Karpas-422 (cell line): ENCODE measurements at regions not wholly inside any gene's neighbourhood (a gene's known extent, or its start where the extent isn't known, plus 50 kb on each side); places are given as distances from the start of the nearest gene placed in this dataset.

Experiments used
- DNase-seq: peaks from one replicate; pipeline ENCODE4 v3.0.0-alpha.2; 2015
- H2AFZ ChIP-seq: fragments of 200-600 bp; sonication (generic); 2 replicates; pipeline ENCODE4 v1.6.1; 2014; ENCODE audit warnings: antibody characterized with exemption, low read length, mixed read lengths
- H3K27ac ChIP-seq: fragments of 200-600 bp; sonication (generic); 2 replicates; pipeline ENCODE4 v1.5.1; 2014; ENCODE audit warnings: mild to moderate bottlenecking, low read length, moderate library complexity
- H3K27me3 ChIP-seq: fragments of 200-600 bp; sonication (generic); 2 replicates; pipeline ENCODE4 v1.6.1; 2014; ENCODE audit warnings: low read length, mixed read lengths
- H3K36me3 ChIP-seq: fragments of 200-600 bp; sonication (generic); 2 replicates; pipeline ENCODE4 v1.6.1; 2014; ENCODE audit warnings: low read length, mixed read lengths; ENCODE audit not compliant: insufficient read depth
- H3K4me1 ChIP-seq: fragments of 200-600 bp; sonication (generic); 2 replicates; pipeline ENCODE4 v1.6.1; 2014; ENCODE audit warnings: mild to moderate bottlenecking, low read length, mixed read lengths
- H3K4me2 ChIP-seq: fragments of 200-600 bp; sonication (generic); 2 replicates; pipeline ENCODE4 v1.6.1; 2014; ENCODE audit warnings: low read length, low read depth, mild to moderate bottlenecking; ENCODE audit not compliant: poor library complexity, severe bottlenecking
- H3K4me3 ChIP-seq: fragments of 200-600 bp; sonication (generic); 2 replicates; pipeline ENCODE4 v1.5.1; 2014; ENCODE audit warnings: mild to moderate bottlenecking, antibody characterized with exemption, low read length, mixed read lengths
- H3K79me2 ChIP-seq: fragments of 200-600 bp; sonication (generic); 2 replicates; pipeline ENCODE4 v1.6.1; 2014; ENCODE audit warnings: mild to moderate bottlenecking, low read length, mixed read lengths
- H3K9ac ChIP-seq: fragments of 200-600 bp; sonication (generic); 2 replicates; pipeline ENCODE4 v1.6.0; 2014; ENCODE audit warnings: low read length
- H3K9me2 ChIP-seq: fragments of 200-600 bp; sonication (generic), shearing (Covaris generic); replicated peaks from 2 replicates; pipeline ENCODE4 v1.6.0; 2014; ENCODE audit warnings: mild to moderate bottlenecking, low read length, moderate library complexity; ENCODE audit not compliant: insufficient read depth
- H3K9me3 ChIP-seq: fragments of 300-700, 200-600 bp; sonication (generic); 2 replicates; pipeline ENCODE4 v1.6.1; 2014; ENCODE audit warnings: low read length, mixed read lengths
- H4K20me1 ChIP-seq: fragments of 200-600 bp; sonication (generic); 2 replicates; pipeline ENCODE4 v1.6.1; 2014; ENCODE audit warnings: mild to moderate bottlenecking, antibody characterized with exemption, low read length, low read depth; ENCODE audit not compliant: insufficient read depth

GRCh38 chr13:87129602-87130300 is 541.4 kb upstream of the SLITRK5 start:
- no peaks in the 10 kb centered on the region for H4K20me1 ChIP-seq
- H3K27me3 ChIP-seq: no peaks in the 10 kb centered on the region
- H3K9me2 ChIP-seq: no peaks in the 10 kb centered on the region
- H3K4me2 ChIP-seq: no peak overlapping the region
- DNase-seq: no peak
- H3K79me2 ChIP-seq: no peaks in the 10 kb centered on the region
- no peak overlapping the region for H3K4me3 ChIP-seq
- H3K36me3 ChIP-seq: no peaks in the 10 kb centered on the region
- H3K9me3 ChIP-seq: peaks cover 5% of the 10 kb centered on the region; the same call in 1 of the 2 replicates
- H3K27ac ChIP-seq: no peak overlapping the region
- peaks cover 4% of the 10 kb centered on the region; the same call in 1 of the 2 replicates for H3K4me1 ChIP-seq
- H2AFZ ChIP-seq: peak overlapping the region; percentile 46; the same call in 1 of the 2 replicates
- H3K9ac ChIP-seq: no peak overlapping the region

DNA sequence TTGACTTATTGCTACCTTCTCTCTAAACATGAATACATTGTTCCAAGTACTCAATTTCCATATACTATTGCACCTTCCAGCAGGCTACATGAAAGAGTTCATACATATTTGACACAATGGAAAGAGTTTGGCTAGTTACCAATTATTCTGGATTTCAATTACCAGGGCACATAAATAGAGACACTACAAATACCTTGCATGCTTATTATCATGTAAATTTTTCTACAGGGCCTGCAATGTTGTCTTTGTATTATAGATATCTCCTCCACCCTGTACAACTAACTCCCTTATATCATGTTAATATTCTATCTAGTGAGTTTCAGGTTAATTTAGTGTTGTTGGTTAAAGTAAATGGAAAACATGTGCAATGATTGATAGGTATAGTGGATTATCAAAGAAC is 540.7 kb upstream of the SLITRK5 start:
- Histone ChIP-seq H3K27me3 (no peaks in the 10 kb centered on the region), H3K9ac (no peak overlapping the region)

DNA sequence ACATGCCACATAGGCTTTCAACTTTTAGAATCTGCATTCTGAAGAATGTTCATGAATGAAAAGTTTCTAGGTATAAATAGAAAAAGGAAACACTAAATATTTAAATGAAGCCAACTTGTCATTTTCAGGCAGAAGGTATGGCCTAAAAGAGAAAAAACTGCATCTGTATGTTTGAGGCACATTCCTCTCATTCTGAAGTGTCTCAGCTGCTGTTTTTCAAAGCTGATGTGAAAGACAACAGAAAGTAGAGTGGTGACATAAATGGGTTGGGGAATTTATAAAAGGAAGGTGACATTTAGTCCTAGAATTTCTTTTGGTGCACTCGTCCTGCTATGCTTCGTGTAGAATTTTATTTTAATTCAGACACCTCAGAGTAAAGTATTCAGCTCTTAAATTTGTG is 539.6 kb upstream of the SLITRK5 start:
- Histone ChIP-seq H3K27ac (no peak overlapping the region), H4K20me1 (no peaks in the 10 kb centered on the region), H3K4me2 (no peak overlapping the region), H2AFZ (no peak overlapping the region), H3K36me3 (no peaks in the 10 kb centered on the region), H3K4me1 (peaks cover 4% of the 10 kb centered on the region; the same call in 1 of the 2 replicates), H3K9me2 (no peaks in the 10 kb centered on the region), H3K9ac (no peak overlapping the region), H3K27me3 (no peaks in the 10 kb centered on the region), H3K4me3 (no peak overlapping the region), H3K79me2 (no peaks in the 10 kb centered on the region), H3K9me3 (peaks cover 5% of the 10 kb centered on the region; the same call in 1 of the 2 replicates)
- DNase-seq: no peak

More for the DNA sequence above, 540.7 kb upstream of the SLITRK5 start:
- no peaks in the 10 kb centered on the region for H3K9me2 ChIP-seq
- no peak overlapping the region for H3K27ac ChIP-seq
- H4K20me1 ChIP-seq: no peaks in the 10 kb centered on the region
- H3K9me3 ChIP-seq: peaks cover 5% of the 10 kb centered on the region; the same call in 1 of the 2 replicates
- peak overlapping the region; percentile 18; the same call in 1 of the 2 replicates for H2AFZ ChIP-seq
- no peaks in the 10 kb centered on the region for H3K79me2 ChIP-seq
- no peak for DNase-seq
- no peaks in the 10 kb centered on the region for H3K36me3 ChIP-seq
- H3K4me3 ChIP-seq: no peak overlapping the region
- H3K4me2 ChIP-seq: no peak overlapping the region
- peaks cover 4% of the 10 kb centered on the region; the same call in 1 of the 2 replicates for H3K4me1 ChIP-seq

DNA sequence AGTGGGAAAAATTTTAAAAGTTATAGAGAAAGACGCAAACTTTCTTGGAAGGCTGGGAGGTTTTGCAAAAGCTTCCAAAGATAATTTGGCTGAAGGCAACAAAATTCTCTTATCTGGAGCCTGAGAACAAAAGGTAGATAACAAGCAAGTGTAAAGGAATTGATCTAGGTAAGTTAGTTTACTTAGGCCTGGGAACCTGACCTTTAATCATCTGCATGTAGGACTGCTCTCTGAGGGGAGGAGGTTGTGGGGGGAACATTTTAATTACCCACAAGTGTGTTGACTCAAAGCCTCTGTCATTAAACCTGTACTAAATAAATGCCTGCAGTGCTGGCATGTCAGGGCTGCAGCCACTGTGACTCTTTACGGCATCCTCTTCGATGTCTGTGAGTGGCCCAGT is 532.3 kb upstream of the SLITRK5 start:
- Histone ChIP-seq H3K79me2 (no peaks in the 10 kb centered on the region), H3K4me2 (no peak overlapping the region), H3K9me2 (no peaks in the 10 kb centered on the region), H4K20me1 (no peaks in the 10 kb centered on the region), H3K36me3 (no peaks in the 10 kb centered on the region), H3K9me3 (no peaks in the 10 kb centered on the region), H2AFZ (peak overlapping the region; percentile 80), H3K9ac (no peak overlapping the region), H3K27ac (no peak overlapping the region), H3K4me3 (no peak overlapping the region), H3K4me1 (no peaks in the 10 kb centered on the region), H3K27me3 (no peaks in the 10 kb centered on the region)
- no peak for DNase-seq

- H3K4me3 ChIP-seq: no peak overlapping the region
These were observed 524.1 kb upstream of the SLITRK5 start for GRCh38 chr13:87147076-87147475.

GRCh38 chr13:87153371-87153770 is 517.8 kb upstream of the SLITRK5 start:
- H3K36me3 ChIP-seq: no peaks in the 10 kb centered on the region
- H3K27ac ChIP-seq: no peak overlapping the region
- peaks cover under 1% of the 10 kb centered on the region; the same call in 1 of the 2 replicates for H3K9me3 ChIP-seq
- no peak for DNase-seq
- no peaks in the 10 kb centered on the region for H3K9me2 ChIP-seq
- no peaks in the 10 kb centered on the region for H3K27me3 ChIP-seq
- H3K4me3 ChIP-seq: no peak overlapping the region
- peak overlapping the region; percentile 61 for H2AFZ ChIP-seq
- no peaks in the 10 kb centered on the region for H4K20me1 ChIP-seq
- H3K4me2 ChIP-seq: no peak overlapping the region
- no peaks in the 10 kb centered on the region for H3K4me1 ChIP-seq
- no peak overlapping the region for H3K9ac ChIP-seq
- H3K79me2 ChIP-seq: no peaks in the 10 kb centered on the region

More at GRCh38 chr13:87147076-87147475, 524.1 kb upstream of the SLITRK5 start:
- H2AFZ ChIP-seq: no peak overlapping the region
- no peak for DNase-seq
- no peak overlapping the region for H3K9ac ChIP-seq
- no peak overlapping the region for H3K27ac ChIP-seq
- no peaks in the 10 kb centered on the region for H3K9me2 ChIP-seq
- H3K79me2 ChIP-seq: no peaks in the 10 kb centered on the region
- H3K27me3 ChIP-seq: no peaks in the 10 kb centered on the region
- H3K4me2 ChIP-seq: no peak overlapping the region
- peaks cover 2% of the 10 kb centered on the region; the same call in 1 of the 2 replicates for H3K9me3 ChIP-seq
- no peaks in the 10 kb centered on the region for H4K20me1 ChIP-seq
- no peaks in the 10 kb centered on the region for H3K4me1 ChIP-seq
- no peaks in the 10 kb centered on the region; the same call in 1 of the 2 replicates for H3K36me3 ChIP-seq

DNA sequence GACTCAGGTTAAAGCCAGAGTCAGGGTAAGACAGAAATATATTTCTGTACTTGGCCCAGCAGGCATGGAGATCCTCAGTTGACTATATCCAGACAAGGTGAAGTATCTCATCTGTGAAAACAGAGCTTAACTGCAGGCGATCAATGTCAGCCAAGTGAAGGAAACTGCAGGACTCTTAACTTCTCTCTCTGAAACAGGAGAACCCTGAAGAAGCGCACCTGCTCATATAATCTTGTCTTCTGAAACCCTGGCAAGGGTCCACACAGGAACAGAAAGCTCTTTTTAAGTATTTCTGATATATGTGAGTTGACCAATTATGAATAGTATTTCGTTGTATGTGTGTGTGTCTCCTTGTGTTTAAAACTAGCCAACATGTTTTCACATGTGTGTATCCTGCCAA is 504.8 kb upstream of the SLITRK5 start:
- Histone ChIP-seq H3K4me1 (no peaks in the 10 kb centered on the region), H4K20me1 (no peaks in the 10 kb centered on the region), H3K27ac (no peak overlapping the region), H3K9me2 (no peaks in the 10 kb centered on the region), H2AFZ (peak overlapping the region; percentile 75), H3K9ac (no peak overlapping the region), H3K4me3 (no peak overlapping the region), H3K9me3 (no peaks in the 10 kb centered on the region; the same call in 1 of the 2 replicates), H3K27me3 (no peaks in the 10 kb centered on the region), H3K4me2 (no peak overlapping the region), H3K36me3 (no peaks in the 10 kb centered on the region), H3K79me2 (no peaks in the 10 kb centered on the region)
- no peak for DNase-seq

DNA sequence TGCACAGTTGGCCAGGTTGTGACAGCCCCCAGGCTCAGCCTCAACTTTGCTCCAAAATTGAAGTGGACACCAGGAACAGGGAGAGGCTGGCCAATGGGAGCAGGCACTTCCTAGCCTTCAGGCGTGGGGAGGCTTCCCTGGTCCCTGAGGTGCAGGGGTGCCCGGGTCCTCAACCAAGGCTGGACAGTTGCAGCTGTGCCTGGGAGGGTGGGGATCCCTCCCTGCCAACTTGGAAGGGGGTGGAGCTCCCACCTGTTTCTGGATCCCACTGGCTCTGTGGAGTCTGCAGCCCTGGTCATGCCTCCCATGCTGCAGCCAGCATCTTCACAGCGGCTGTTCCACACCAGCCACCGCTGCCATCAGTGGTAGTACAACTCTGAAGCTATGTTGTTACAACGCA is 502.8 kb upstream of the SLITRK5 start:
- Histone ChIP-seq H3K9me2 (no peaks in the 10 kb centered on the region), H3K4me3 (no peak overlapping the region), H2AFZ (peak overlapping the region; percentile 33; the same call in 1 of the 2 replicates), H3K4me1 (peaks cover 9% of the 10 kb centered on the region), H3K9me3 (no peaks in the 10 kb centered on the region; the same call in 1 of the 2 replicates), H3K9ac (no peak overlapping the region), H4K20me1 (no peaks in the 10 kb centered on the region), H3K4me2 (no peak overlapping the region), H3K79me2 (no peaks in the 10 kb centered on the region), H3K27me3 (no peaks in the 10 kb centered on the region), H3K27ac (no peak overlapping the region), H3K36me3 (no peaks in the 10 kb centered on the region)
- DNase-seq: no peak
